ENCODE measurements at regions not wholly inside any gene's neighbourhood (a gene's known extent, or its start where the extent isn't known, plus 50 kb on each side); places are given as distances from the start of the nearest gene placed in this dataset.

- TF ChIP-seq, protein P1, sequence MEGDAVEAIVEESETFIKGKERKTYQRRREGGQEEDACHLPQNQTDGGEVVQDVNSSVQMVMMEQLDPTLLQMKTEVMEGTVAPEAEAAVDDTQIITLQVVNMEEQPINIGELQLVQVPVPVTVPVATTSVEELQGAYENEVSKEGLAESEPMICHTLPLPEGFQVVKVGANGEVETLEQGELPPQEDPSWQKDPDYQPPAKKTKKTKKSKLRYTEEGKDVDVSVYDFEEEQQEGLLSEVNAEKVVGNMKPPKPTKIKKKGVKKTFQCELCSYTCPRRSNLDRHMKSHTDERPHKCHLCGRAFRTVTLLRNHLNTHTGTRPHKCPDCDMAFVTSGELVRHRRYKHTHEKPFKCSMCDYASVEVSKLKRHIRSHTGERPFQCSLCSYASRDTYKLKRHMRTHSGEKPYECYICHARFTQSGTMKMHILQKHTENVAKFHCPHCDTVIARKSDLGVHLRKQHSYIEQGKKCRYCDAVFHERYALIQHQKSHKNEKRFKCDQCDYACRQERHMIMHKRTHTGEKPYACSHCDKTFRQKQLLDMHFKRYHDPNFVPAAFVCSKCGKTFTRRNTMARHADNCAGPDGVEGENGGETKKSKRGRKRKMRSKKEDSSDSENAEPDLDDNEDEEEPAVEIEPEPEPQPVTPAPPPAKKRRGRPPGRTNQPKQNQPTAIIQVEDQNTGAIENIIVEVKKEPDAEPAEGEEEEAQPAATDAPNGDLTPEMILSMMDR (IDR thresholded peaks at IDR 0.05) = no peak
- TF ChIP-seq POLR2A (IDR thresholded peaks at IDR 0.05) = no peak
Measured at GRCh38 chr4:130722361-130722760, 1626.4 kb downstream of the C4orf33 start.
